ENCODE measurements at regions not wholly inside any gene's neighbourhood (a gene's known extent, or its start where the extent isn't known, plus 50 kb on each side); places are given as distances from the start of the nearest gene placed in this dataset.
A peak's percentile ranks its signal among the peaks of the same experiment; 100 is the strongest.

GRCh38 chr11:109697140-109697843 lies 275.3 kb downstream of the C11orf87 start:
- DNase-seq (ENCODE audit: low read depth), result peak; percentile 59

GRCh38 chr11:109698237-109698636 lies 276.2 kb downstream of the C11orf87 start:
- DNase-seq (ENCODE audit: low read depth), result no peak
- H3K4me3 ChIP-seq (ENCODE audit: low read depth, low read length), result no peak overlapping the region
- TF ChIP-seq MYC (IDR thresholded peaks at IDR 0.05; ENCODE audit: low read depth, low read length) (no peak), MAX (IDR thresholded peaks at IDR 0.05; ENCODE audit: low read depth, low read length) (no peak), POLR2A (IDR thresholded peaks at IDR 0.05; ENCODE audit: extremely low read depth, insufficient read length) (no peak), CTCF (IDR thresholded peaks at IDR 0.05; ENCODE audit: low read depth, low read length) (no peak)

More at GRCh38 chr11:109697140-109697843, 275.3 kb downstream of the C11orf87 start:
- TF ChIP-seq MYC (IDR thresholded peaks at IDR 0.05; ENCODE audit: low read depth, low read length), result no peak
- TF ChIP-seq POLR2A (IDR thresholded peaks at IDR 0.05; ENCODE audit: extremely low read depth, insufficient read length), result no peak
- no peak for TF ChIP-seq MAX (IDR thresholded peaks at IDR 0.05; ENCODE audit: low read depth, low read length)
- TF ChIP-seq CTCF (IDR thresholded peaks at IDR 0.05; ENCODE audit: low read depth, low read length), result peak; percentile 80
- no peak overlapping the region for H3K4me3 ChIP-seq (ENCODE audit: low read depth, low read length)

GRCh38 chr11:109704432-109704831 lies 282.4 kb downstream of the C11orf87 start:
- H3K4me3 ChIP-seq (ENCODE audit: low read depth, low read length), result no peak overlapping the region
- no peak for TF ChIP-seq POLR2A (IDR thresholded peaks at IDR 0.05; ENCODE audit: extremely low read depth, insufficient read length)
- TF ChIP-seq MAX (IDR thresholded peaks at IDR 0.05; ENCODE audit: low read depth, low read length), result no peak
- TF ChIP-seq CTCF (IDR thresholded peaks at IDR 0.05; ENCODE audit: low read depth, low read length), result no peak
- TF ChIP-seq MYC (IDR thresholded peaks at IDR 0.05; ENCODE audit: low read depth, low read length), result no peak
- DNase-seq (ENCODE audit: low read depth), result no peak

- DNase-seq (ENCODE audit: low read depth), result no peak
- no peak overlapping the region for H3K4me3 ChIP-seq (ENCODE audit: low read depth, low read length)
- TF ChIP-seq CTCF (IDR thresholded peaks at IDR 0.05; ENCODE audit: low read depth, low read length), result no peak
- no peak for TF ChIP-seq POLR2A (IDR thresholded peaks at IDR 0.05; ENCODE audit: extremely low read depth, insufficient read length)
- TF ChIP-seq MAX (IDR thresholded peaks at IDR 0.05; ENCODE audit: low read depth, low read length), result no peak
- no peak for TF ChIP-seq MYC (IDR thresholded peaks at IDR 0.05; ENCODE audit: low read depth, low read length)
Observed at GRCh38 chr11:109706945-109707344, 285.0 kb downstream of the C11orf87 start.

GRCh38 chr11:109707411-109707810 lies 285.4 kb downstream of the C11orf87 start:
- H3K4me3 ChIP-seq (ENCODE audit: low read depth, low read length), result no peak overlapping the region
- TF ChIP-seq CTCF (IDR thresholded peaks at IDR 0.05; ENCODE audit: low read depth, low read length), result no peak
- no peak for TF ChIP-seq MAX (IDR thresholded peaks at IDR 0.05; ENCODE audit: low read depth, low read length)
- no peak for TF ChIP-seq MYC (IDR thresholded peaks at IDR 0.05; ENCODE audit: low read depth, low read length)
- TF ChIP-seq POLR2A (IDR thresholded peaks at IDR 0.05; ENCODE audit: extremely low read depth, insufficient read length), result no peak
- DNase-seq (ENCODE audit: low read depth), result peak; percentile 8
